Parathyroid adenoma (tissue), 2 donors: ENCODE measurements at regions not wholly inside any gene's neighbourhood (a gene's known extent, or its start where the extent isn't known, plus 50 kb on each side); places are given as distances from the start of the nearest gene placed in this dataset.
"Not testable (repeated sequence)": the region's sequence is repeated elsewhere in the genome, so short reads cannot be mapped to it uniquely, and the experiment has no call there.

ENCODE experiments used
- H2AFZ ChIP-seq: fragments of 300-600 bp; sonication (generic); one replicate; pipeline ENCODE4 v1.7.0; 2017; ENCODE audit warnings: antibody characterized with exemption, mild to moderate bottlenecking
- H3K27ac ChIP-seq: fragments of 300-600 bp; sonication (generic); one replicate; pipeline ENCODE4 v1.7.0; 2017
- H3K27me3 ChIP-seq: fragments of 300-600 bp; sonication (generic); one replicate; pipeline ENCODE4 v1.7.0; 2017; ENCODE audit warnings: low read length; ENCODE audit not compliant: control insufficient read depth, insufficient read depth
- H3K36me3 ChIP-seq: fragments of 300-600 bp; sonication (generic); one replicate; pipeline ENCODE4 v1.7.0; 2017; ENCODE audit warnings: low read length; ENCODE audit not compliant: control insufficient read depth, insufficient read depth
- H3K4me1 ChIP-seq: fragments of 300-600 bp; sonication (generic); one replicate; pipeline ENCODE4 v1.7.0; 2017; ENCODE audit warnings: control low read depth
- H3K4me2 ChIP-seq: fragments of 300-600 bp; sonication (generic); one replicate; pipeline ENCODE4 v1.7.0; 2017; ENCODE audit warnings: low read length
- H3K4me3 ChIP-seq: fragments of 300-600 bp; sonication (generic); one replicate; pipeline ENCODE4 v1.7.0; 2017; ENCODE audit warnings: low read depth, low read length
- H3K79me2 ChIP-seq: fragments of 300-600 bp; sonication (generic); one replicate; pipeline ENCODE4 v1.7.0; 2017; ENCODE audit warnings: control low read depth
- H3K9ac ChIP-seq: fragments of 300-600 bp; sonication (generic); one replicate; pipeline ENCODE4 v1.7.0; 2017; ENCODE audit warnings: mild to moderate bottlenecking
- H3K9me3 ChIP-seq: fragments of 300-600 bp; sonication (generic); one replicate; pipeline ENCODE4 v1.7.0; 2017; ENCODE audit warnings: low read length; ENCODE audit not compliant: control insufficient read depth
- donor health status: primary hyperparathyroidism.

DNA sequence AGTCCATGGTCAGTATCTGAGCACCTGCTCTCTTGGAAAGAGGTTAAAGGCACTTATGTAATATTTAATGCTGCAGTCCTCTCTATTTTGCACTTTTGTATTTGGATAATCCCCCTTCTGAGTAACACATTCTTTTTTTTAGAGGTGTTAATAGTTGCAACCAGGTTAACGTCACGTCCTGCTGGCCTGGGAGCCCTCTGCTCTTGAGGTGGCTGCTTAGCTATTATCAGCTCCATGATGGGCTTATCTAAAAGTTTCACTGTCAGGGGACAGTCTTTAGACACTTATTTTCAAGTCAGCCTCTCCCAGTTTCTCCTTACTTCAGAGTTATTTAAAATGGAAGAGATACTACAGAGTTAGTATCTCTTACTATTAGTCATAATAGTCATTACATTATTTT is 795.5 kb upstream of the CDH18 start:
- H3K4me2 ChIP-seq, H2AFZ ChIP-seq, H3K4me3 ChIP-seq, H3K9me3 ChIP-seq, H3K4me1 ChIP-seq, H3K9ac ChIP-seq, H3K27me3 ChIP-seq, H3K27ac ChIP-seq, H3K79me2 ChIP-seq, H3K36me3 ChIP-seq: not testable (repeated sequence)

DNA sequence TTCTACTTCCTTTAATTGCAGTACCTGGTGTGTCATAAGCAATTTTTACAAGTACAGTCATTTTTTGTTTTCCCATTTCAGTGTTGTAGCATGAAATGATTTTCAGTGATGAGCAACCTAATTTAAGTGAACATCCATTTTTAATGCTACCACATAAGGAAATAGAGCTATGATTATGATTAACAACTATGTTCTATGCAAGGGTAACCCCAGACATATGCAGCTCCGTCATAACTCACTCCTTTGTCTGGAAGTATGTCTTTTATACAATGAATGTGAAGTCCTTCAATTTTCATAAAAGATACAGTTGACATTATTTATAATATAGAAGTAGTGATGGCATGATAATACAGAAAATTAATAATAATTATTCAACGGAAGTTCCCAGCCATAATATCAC is 783.3 kb upstream of the CDH18 start:
- H2AFZ ChIP-seq, H3K9me3 ChIP-seq, H3K4me1 ChIP-seq, H3K4me3 ChIP-seq, H3K4me2 ChIP-seq, H3K9ac ChIP-seq, H3K27ac ChIP-seq, H3K36me3 ChIP-seq, H3K79me2 ChIP-seq, H3K27me3 ChIP-seq: not testable (repeated sequence)

DNA sequence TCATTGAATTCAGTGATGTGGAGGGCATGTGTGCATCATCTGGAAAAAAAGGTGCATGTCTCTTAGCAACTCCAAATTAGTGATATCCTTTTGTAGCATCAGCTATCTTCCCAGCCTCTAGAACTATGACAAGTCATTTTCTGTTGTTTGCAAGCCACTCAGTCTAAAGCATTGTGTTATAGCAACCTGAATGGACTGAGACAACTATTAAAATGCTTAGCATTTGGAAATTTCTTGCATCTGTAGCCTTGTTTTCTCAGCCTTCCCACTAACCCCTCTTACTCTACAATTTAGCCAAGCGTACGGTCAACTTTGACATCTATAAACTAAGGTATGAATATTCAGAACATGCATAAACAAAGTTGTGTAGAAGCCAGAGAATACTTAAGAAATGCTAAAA is 777.1 kb upstream of the CDH18 start:
- H3K27me3 ChIP-seq, H3K9me3 ChIP-seq, H3K79me2 ChIP-seq, H3K9ac ChIP-seq, H3K4me2 ChIP-seq, H3K27ac ChIP-seq, H3K4me3 ChIP-seq, H2AFZ ChIP-seq, H3K36me3 ChIP-seq, H3K4me1 ChIP-seq: not testable (repeated sequence)

DNA sequence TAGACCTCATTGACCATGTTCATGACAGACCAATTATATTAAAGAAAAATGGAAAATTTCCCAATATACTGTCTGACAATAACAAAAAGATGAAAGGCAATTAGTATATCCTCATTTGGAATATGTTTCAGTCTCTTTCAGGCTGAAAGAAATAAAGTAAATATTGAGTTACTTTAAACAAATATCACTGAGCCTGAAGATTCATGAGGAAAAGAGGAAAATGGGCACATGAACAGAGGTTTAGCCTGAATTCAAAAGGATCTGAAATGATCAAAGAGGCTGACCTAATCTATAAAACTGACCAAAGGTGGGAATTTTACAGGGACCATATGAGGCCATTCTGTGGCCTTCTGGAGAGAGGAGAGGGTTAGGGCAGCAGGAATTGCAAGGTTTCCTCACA is 771.5 kb upstream of the CDH18 start:
- not testable (repeated sequence) for H3K27ac ChIP-seq

DNA sequence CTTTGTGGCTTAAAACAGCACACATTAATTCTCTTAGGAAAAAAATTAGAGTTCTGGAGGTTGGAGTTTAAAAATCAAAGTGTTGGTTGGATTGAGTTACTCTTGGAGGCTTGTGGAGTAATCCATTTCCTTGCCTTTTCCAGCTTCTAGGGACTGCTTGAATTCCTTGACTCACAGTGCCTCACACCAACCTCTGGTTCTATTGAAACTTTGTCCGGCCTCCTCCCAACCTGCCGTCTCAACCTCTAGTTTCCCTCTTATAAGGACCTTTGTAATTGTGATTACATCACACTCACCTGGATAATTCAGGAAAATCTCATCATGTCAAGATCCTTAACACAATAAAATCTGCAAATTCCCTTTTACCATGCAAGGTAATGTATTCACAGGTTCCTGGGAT is 764.2 kb upstream of the CDH18 start:
- not testable (repeated sequence) for H3K4me3 ChIP-seq

More for the DNA sequence above, 771.5 kb upstream of the CDH18 start:
- not testable (repeated sequence) for H2AFZ ChIP-seq, H3K36me3 ChIP-seq, H3K9me3 ChIP-seq, H3K4me2 ChIP-seq, H3K4me3 ChIP-seq, H3K4me1 ChIP-seq, H3K27me3 ChIP-seq, H3K9ac ChIP-seq, H3K79me2 ChIP-seq

DNA sequence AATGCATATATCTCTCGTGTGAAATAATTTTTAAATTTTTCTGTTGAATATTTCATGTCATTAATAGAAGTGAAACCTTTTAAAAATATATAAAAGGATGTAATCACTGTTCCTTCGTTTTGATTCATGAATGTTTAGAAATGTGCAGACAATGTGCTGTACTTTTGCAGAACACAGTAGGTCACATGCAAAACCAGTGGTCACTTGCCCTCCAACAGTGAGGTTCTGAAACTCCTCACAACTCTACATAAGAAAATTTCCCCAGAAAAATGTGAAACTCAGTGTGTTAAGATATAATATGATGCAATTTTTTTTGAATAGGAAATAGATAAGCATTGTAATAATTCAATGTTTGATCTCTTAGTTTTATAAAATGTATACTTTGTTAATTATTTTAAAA is 747.7 kb upstream of the CDH18 start:
- H2AFZ ChIP-seq, H3K9ac ChIP-seq, H3K27me3 ChIP-seq, H3K4me2 ChIP-seq, H3K79me2 ChIP-seq, H3K27ac ChIP-seq, H3K4me1 ChIP-seq, H3K9me3 ChIP-seq, H3K36me3 ChIP-seq, H3K4me3 ChIP-seq: not testable (repeated sequence)

More for the DNA sequence above, 764.2 kb upstream of the CDH18 start:
- not testable (repeated sequence) for H3K79me2 ChIP-seq, H3K9me3 ChIP-seq, H3K4me2 ChIP-seq, H3K4me1 ChIP-seq, H2AFZ ChIP-seq, H3K27ac ChIP-seq, H3K27me3 ChIP-seq, H3K9ac ChIP-seq, H3K36me3 ChIP-seq

DNA sequence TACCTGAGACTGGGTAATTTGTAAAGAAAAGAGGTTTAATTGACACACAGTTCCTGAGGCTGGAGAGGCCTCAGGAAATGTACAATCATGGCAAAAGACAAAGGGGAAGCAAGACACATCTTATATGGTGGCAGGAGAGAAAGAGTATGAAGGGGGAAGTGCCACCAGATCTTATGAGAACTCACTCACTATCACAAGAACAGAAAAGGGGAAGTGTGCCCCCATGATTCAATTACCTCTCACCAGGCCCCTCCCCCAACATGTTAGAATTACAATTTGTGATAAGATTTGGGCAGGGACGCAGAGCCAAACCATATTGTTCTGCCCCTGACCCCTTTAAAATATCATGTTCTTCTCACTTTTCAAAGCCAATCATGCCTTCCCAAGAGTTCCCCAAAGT is 744.2 kb upstream of the CDH18 start:
- H3K36me3 ChIP-seq, H3K4me3 ChIP-seq, H3K27ac ChIP-seq, H3K4me1 ChIP-seq, H3K9ac ChIP-seq, H3K27me3 ChIP-seq, H3K4me2 ChIP-seq, H2AFZ ChIP-seq, H3K9me3 ChIP-seq, H3K79me2 ChIP-seq: not testable (repeated sequence)

DNA sequence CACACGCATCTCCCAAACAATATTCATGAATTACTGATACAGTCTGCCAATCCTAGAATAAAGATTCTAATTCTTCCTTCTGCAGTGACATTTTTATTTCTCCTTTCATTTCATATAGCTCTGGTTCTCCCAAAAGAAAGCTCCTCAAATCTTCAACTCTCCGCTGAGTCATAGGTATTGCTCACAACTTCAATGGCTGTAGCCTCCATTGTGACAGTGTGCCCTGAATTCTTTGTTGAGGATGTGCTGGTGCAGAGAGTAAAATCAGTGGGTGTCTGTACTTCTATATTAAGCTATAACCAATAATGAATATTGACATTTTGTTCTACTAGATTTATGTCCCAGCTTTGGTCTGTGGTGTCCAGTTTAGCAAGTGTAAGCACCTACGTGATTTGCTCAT is 733.3 kb upstream of the CDH18 start:
- H3K9ac ChIP-seq, H3K4me1 ChIP-seq, H3K27me3 ChIP-seq, H3K27ac ChIP-seq, H2AFZ ChIP-seq, H3K4me3 ChIP-seq, H3K79me2 ChIP-seq, H3K36me3 ChIP-seq, H3K4me2 ChIP-seq, H3K9me3 ChIP-seq: not testable (repeated sequence)

DNA sequence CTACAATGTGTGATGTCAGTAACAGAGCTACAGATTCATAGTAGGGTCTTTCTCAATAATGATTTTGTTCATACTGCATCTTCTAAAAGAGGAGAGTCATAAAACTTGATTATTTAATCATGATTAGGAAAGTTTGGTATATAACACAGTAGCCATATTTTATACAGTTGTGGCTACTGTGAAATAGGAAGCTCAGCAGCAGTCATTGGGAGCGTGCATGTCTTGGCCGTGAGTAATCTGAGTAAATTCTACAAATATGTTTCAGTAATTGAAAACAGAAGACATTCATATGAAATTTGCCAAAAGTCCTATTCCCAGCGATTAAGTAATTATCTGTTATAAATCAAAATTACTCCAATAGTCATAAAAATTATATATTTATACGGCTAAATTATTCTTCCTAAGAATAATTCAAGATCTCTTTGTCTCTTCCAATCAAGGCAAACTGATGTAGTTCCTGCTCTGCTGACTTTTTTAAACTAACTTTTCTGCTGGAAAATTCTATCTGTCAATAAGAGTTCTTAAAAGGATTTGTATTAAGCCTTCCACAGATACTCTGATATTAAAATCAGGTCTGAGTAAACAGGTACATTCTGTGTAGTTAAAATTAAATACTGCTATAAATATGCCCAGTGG is 723.6 kb upstream of the CDH18 start:
- H3K4me3 ChIP-seq, H3K4me2 ChIP-seq, H3K27me3 ChIP-seq, H2AFZ ChIP-seq, H3K79me2 ChIP-seq, H3K36me3 ChIP-seq, H3K4me1 ChIP-seq, H3K27ac ChIP-seq, H3K9ac ChIP-seq, H3K9me3 ChIP-seq: not testable (repeated sequence)

DNA sequence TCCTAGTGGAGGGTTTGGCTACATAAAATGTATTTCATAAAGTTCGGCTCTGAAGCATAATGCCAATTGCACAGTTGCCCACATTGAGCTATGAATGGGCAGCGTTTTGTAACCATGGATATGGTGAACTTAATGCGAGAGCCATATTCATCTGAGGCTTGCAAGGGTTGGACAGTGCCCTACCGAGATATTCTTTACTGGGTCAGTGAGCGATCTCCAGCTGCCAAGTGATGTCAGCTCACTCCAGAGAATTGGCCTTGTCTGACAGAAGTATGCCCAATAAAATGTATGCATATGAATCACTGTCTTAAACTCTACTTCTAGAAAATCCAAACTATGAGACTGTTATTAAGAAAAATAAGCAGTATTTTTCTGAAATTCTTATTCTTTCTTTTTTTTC is 719.6 kb upstream of the CDH18 start:
- not testable (repeated sequence) for H3K4me1 ChIP-seq, H3K27ac ChIP-seq, H3K9ac ChIP-seq, H3K9me3 ChIP-seq, H3K4me3 ChIP-seq, H2AFZ ChIP-seq, H3K36me3 ChIP-seq, H3K79me2 ChIP-seq, H3K4me2 ChIP-seq, H3K27me3 ChIP-seq
